ENCODE measurements at regions not wholly inside any gene's neighbourhood (a gene's known extent, or its start where the extent isn't known, plus 50 kb on each side); places are given as distances from the start of the nearest gene placed in this dataset.
"Not testable (repeated sequence)": the region's sequence is repeated elsewhere in the genome, so short reads cannot be mapped to it uniquely, and the experiment has no call there.

- Histone ChIP-seq H4K20me1 (ENCODE audit: low read depth, low read length) (no peaks in the 10 kb centered on the region), H3K9me2 (replicated peaks; ENCODE audit: insufficient read depth, low read length) (no peaks in the 10 kb centered on the region), H2AFZ (ENCODE audit: low read depth, low read length, severe bottlenecking) (no peak overlapping the region), H3K9ac (ENCODE audit: low read length) (no peak overlapping the region), H3K9me3 (ENCODE audit: insufficient read depth, low read length) (no peaks in the 10 kb centered on the region), H3F3A (ENCODE audit: insufficient read depth) (no peaks in the 10 kb centered on the region), H3K79me2 (ENCODE audit: insufficient read depth, low read length) (no peaks in the 10 kb centered on the region), H3K4me3 (ENCODE audit: insufficient read depth, low read length, poor library complexity, severe bottlenecking) (no peak overlapping the region), H3K36me3 (ENCODE audit: low read length) (no peaks in the 10 kb centered on the region), H3K27ac (ENCODE audit: low read depth, low read length) (no peak overlapping the region), H3K27me3 (ENCODE audit: low read length) (no peaks in the 10 kb centered on the region), H3K4me2 (ENCODE audit: low read depth, low read length, poor library complexity, severe bottlenecking) (no peak overlapping the region)
- TF ChIP-seq CTCF (IDR thresholded peaks at IDR 0.05; ENCODE audit: insufficient read depth, low read length, poor library complexity, severe bottlenecking) (no peak), EZH2phosphoT487 (conservative IDR thresholded peaks at IDR 0.05; ENCODE audit: low read length) (no peak)
Observed at GRCh38 chr6:49121970-49122369, 341.1 kb downstream of the MMUT start.

GRCh38 chr6:49118478-49118877 lies 344.6 kb downstream of the MMUT start:
- H3K27me3 ChIP-seq (ENCODE audit: low read length): no peaks in the 10 kb centered on the region
- no peak overlapping the region for H2AFZ ChIP-seq (ENCODE audit: low read depth, low read length, severe bottlenecking)

GRCh38 chr6:49110916-49111315 lies 352.1 kb downstream of the MMUT start:
- Histone ChIP-seq H3K4me3 (ENCODE audit: insufficient read depth, low read length, poor library complexity, severe bottlenecking) (no peak overlapping the region), H2AFZ (ENCODE audit: low read depth, low read length, severe bottlenecking) (no peak overlapping the region), H3K36me3 (ENCODE audit: low read length) (no peaks in the 10 kb centered on the region), H3K27me3 (ENCODE audit: low read length) (no peaks in the 10 kb centered on the region), H3K9ac (ENCODE audit: low read length) (no peak overlapping the region), H3K4me2 (ENCODE audit: low read depth, low read length, poor library complexity, severe bottlenecking) (no peak overlapping the region), H3F3A (ENCODE audit: insufficient read depth) (no peaks in the 10 kb centered on the region), H4K20me1 (ENCODE audit: low read depth, low read length) (no peaks in the 10 kb centered on the region), H3K9me2 (replicated peaks; ENCODE audit: insufficient read depth, low read length) (no peaks in the 10 kb centered on the region), H3K9me3 (ENCODE audit: insufficient read depth, low read length) (no peaks in the 10 kb centered on the region), H3K27ac (ENCODE audit: low read depth, low read length) (no peak overlapping the region), H3K79me2 (ENCODE audit: insufficient read depth, low read length) (no peaks in the 10 kb centered on the region)
- TF ChIP-seq CTCF (IDR thresholded peaks at IDR 0.05; ENCODE audit: insufficient read depth, low read length, poor library complexity, severe bottlenecking) (no peak), EZH2phosphoT487 (conservative IDR thresholded peaks at IDR 0.05; ENCODE audit: low read length) (no peak)

More at GRCh38 chr6:49118478-49118877, 344.6 kb downstream of the MMUT start:
- TF ChIP-seq EZH2phosphoT487 (conservative IDR thresholded peaks at IDR 0.05; ENCODE audit: low read length) (no peak), CTCF (IDR thresholded peaks at IDR 0.05; ENCODE audit: insufficient read depth, low read length, poor library complexity, severe bottlenecking) (no peak)
- Histone ChIP-seq H3K4me2 (ENCODE audit: low read depth, low read length, poor library complexity, severe bottlenecking) (no peak overlapping the region), H4K20me1 (ENCODE audit: low read depth, low read length) (no peaks in the 10 kb centered on the region), H3K9me2 (replicated peaks; ENCODE audit: insufficient read depth, low read length) (no peaks in the 10 kb centered on the region), H3K36me3 (ENCODE audit: low read length) (no peaks in the 10 kb centered on the region), H3K9ac (ENCODE audit: low read length) (no peak overlapping the region), H3K4me3 (ENCODE audit: insufficient read depth, low read length, poor library complexity, severe bottlenecking) (no peak overlapping the region), H3F3A (ENCODE audit: insufficient read depth) (no peaks in the 10 kb centered on the region), H3K9me3 (ENCODE audit: insufficient read depth, low read length) (no peaks in the 10 kb centered on the region), H3K79me2 (ENCODE audit: insufficient read depth, low read length) (no peaks in the 10 kb centered on the region), H3K27ac (ENCODE audit: low read depth, low read length) (no peak overlapping the region)

GRCh38 chr6:49097664-49098063 lies 365.4 kb downstream of the MMUT start:
- H3F3A ChIP-seq (ENCODE audit: insufficient read depth); H2AFZ ChIP-seq (ENCODE audit: low read depth, low read length, severe bottlenecking): not testable (repeated sequence)

More at GRCh38 chr6:49097664-49098063, 365.4 kb downstream of the MMUT start:
- H3K27me3 ChIP-seq (ENCODE audit: low read length); H4K20me1 ChIP-seq (ENCODE audit: low read depth, low read length); H3K9me2 ChIP-seq (replicated peaks; ENCODE audit: insufficient read depth, low read length); H3K9me3 ChIP-seq (ENCODE audit: insufficient read depth, low read length); H3K36me3 ChIP-seq (ENCODE audit: low read length); H3K27ac ChIP-seq (ENCODE audit: low read depth, low read length); H3K4me3 ChIP-seq (ENCODE audit: insufficient read depth, low read length, poor library complexity, severe bottlenecking); H3K79me2 ChIP-seq (ENCODE audit: insufficient read depth, low read length); H3K9ac ChIP-seq (ENCODE audit: low read length); H3K4me2 ChIP-seq (ENCODE audit: low read depth, low read length, poor library complexity, severe bottlenecking): not testable (repeated sequence)
